Endothelial cell of umbilical vein (primary cell): ENCODE measurements at regions not wholly inside any gene's neighbourhood (a gene's known extent, or its start where the extent isn't known, plus 50 kb on each side); places are given as distances from the start of the nearest gene placed in this dataset.

ENCODE experiments used
- BruUV-seq: library from RNA; stranded (reverse); fragments of 400-500 nt; replicated peaks from 2 replicates; lab custom pipeline; 2021; lab: Mats Ljungman, UMichigan
- CTCF ChIA-PET: fragments of 300-600, 350-600 bp; sonication (Branson Sonifier 250); formaldehyde crosslinking; loops from one replicate; lab custom pipeline; 2021; ENCODE audit warnings: antibody characterized with exemption, inconsistent platforms; lab: Charles Lee
- POLR2A ChIA-PET: fragments of 300-600, 350-600 bp; sonication (Branson Sonifier 250); formaldehyde crosslinking; loops from one replicate; lab custom pipeline; 2021; ENCODE audit warnings: antibody characterized with exemption, inconsistent platforms; lab: Charles Lee
- DNase-seq: peaks from one replicate; pipeline ENCODE4 v3.0.0-alpha.2; 2011; ENCODE audit warnings: low read depth, low spot score
- FAIRE-seq: peaks from 2 replicates; lab custom pipeline; 2011; peaks lifted over from hg19 to GRCh38; lab: Jason Lieb, UNC
- H2AFZ ChIP-seq: 2 replicates; pipeline ENCODE4 v1.6.0; 2012; ENCODE audit warnings: low read depth, low read length, control low read depth, inconsistent platforms
- H3K27ac ChIP-seq: 2 replicates; pipeline ENCODE4 v1.5.1; 2011; ENCODE audit warnings: low read depth, mild to moderate bottlenecking, control low read depth, low read length, moderate library complexity; ENCODE audit not compliant: insufficient read depth
- H3K27me3 ChIP-seq, 2 experiments: 2 replicates each; pipeline versions ENCODE4 v1.6.0 to v1.6.1; 2011; ENCODE audit warnings: low read length in 2 of 2, mixed read lengths in 1 of 2; ENCODE audit not compliant: control insufficient read depth in 2 of 2, insufficient read depth in 2 of 2
- H3K36me3 ChIP-seq, 2 experiments: 2 replicates in 1 of 2; 3 replicates in 1 of 2; pipeline ENCODE4 v1.5.1; 2011; ENCODE audit warnings: low read length in 2 of 2, mild to moderate bottlenecking in 1 of 2, moderate library complexity in 1 of 2; ENCODE audit not compliant: control insufficient read depth in 2 of 2, insufficient read depth in 2 of 2; ENCODE audit errors: extremely low read depth in 1 of 2
- H3K4me1 ChIP-seq: 3 replicates; pipeline ENCODE4 v1.5.1; 2011; ENCODE audit warnings: mild to moderate bottlenecking, low read length; ENCODE audit not compliant: control insufficient read depth, insufficient read depth; ENCODE audit errors: extremely low read depth
- H3K4me2 ChIP-seq: 2 replicates; pipeline ENCODE4 v1.6.1; 2011; ENCODE audit warnings: low read length, control low read depth, mixed read lengths; ENCODE audit not compliant: insufficient read depth
- H3K4me3 ChIP-seq, 3 experiments: fragments of 200-600 bp in 1 of 3; sonication (generic), shearing (Covaris generic) in 1 of 3; replicated peaks in 1 of 3; 2 replicates each; pipeline ENCODE4 v1.5.1; 2011 to 2016; ENCODE audit warnings: control low read depth in 3 of 3, low read length in 3 of 3, mild to moderate bottlenecking in 2 of 3, inconsistent platforms in 1 of 3, low read depth in 1 of 3, moderate library complexity in 1 of 3; ENCODE audit not compliant: insufficient read depth in 1 of 3
- H3K79me2 ChIP-seq: 2 replicates; pipeline ENCODE4 v1.6.0; 2012; ENCODE audit warnings: low read length, inconsistent platforms; ENCODE audit not compliant: control insufficient read depth, insufficient read depth
- H3K9ac ChIP-seq: replicated peaks from 2 replicates; pipeline ENCODE3; 2011; ENCODE audit warnings: low read length, control low read depth; ENCODE audit not compliant: insufficient read depth; ENCODE audit errors: extremely low read depth
- H3K9me1 ChIP-seq: replicated peaks from 3 replicates; pipeline ENCODE4 v1.6.0; 2011; ENCODE audit warnings: mild to moderate bottlenecking, low read length; ENCODE audit not compliant: control insufficient read depth, insufficient read depth; ENCODE audit errors: extremely low read depth
- H3K9me3 ChIP-seq: replicated peaks from 2 replicates; pipeline ENCODE4 v1.5.1; 2012; ENCODE audit warnings: low read length, inconsistent platforms; ENCODE audit not compliant: control insufficient read depth, insufficient read depth
- H4K20me1 ChIP-seq: replicated peaks from 2 replicates; pipeline ENCODE3; 2011; ENCODE audit warnings: mild to moderate bottlenecking, low read length; ENCODE audit not compliant: control insufficient read depth, insufficient read depth; ENCODE audit errors: extremely low read depth
- EZH2 ChIP-seq: IDR thresholded peaks from 2 replicates; pipeline ENCODE4 v1.6.1; 2012; ENCODE audit warnings: borderline replicate concordance, low read depth, mild to moderate bottlenecking, moderate library complexity, low read length, inconsistent platforms; ENCODE audit not compliant: severe bottlenecking
- FOS ChIP-seq: IDR thresholded peaks from 2 replicates; pipeline ENCODE4 v1.6.1; 2011; ENCODE audit warnings: mild to moderate bottlenecking, low read length, moderate library complexity, borderline replicate concordance; ENCODE audit not compliant: insufficient read depth
- GATA2 ChIP-seq: IDR thresholded peaks from 2 replicates; pipeline ENCODE4 v1.7.0; 2011; ENCODE audit warnings: low read depth, mild to moderate bottlenecking, moderate library complexity, mixed read lengths, low read length; ENCODE audit not compliant: insufficient read length, insufficient read depth
- JUN ChIP-seq: IDR thresholded peaks from 2 replicates; pipeline ENCODE4 v1.6.1; 2011; ENCODE audit warnings: borderline replicate concordance, low read depth; ENCODE audit not compliant: insufficient read length, insufficient read depth
- MYC ChIP-seq: IDR thresholded peaks from one replicate; pipeline ENCODE4 v1.6.1; 2011; ENCODE audit warnings: mild to moderate bottlenecking, low read depth, low read length
- POLR2A ChIP-seq: IDR thresholded peaks from 2 replicates; pipeline ENCODE4 v1.6.1; 2012; ENCODE audit warnings: low read depth, mild to moderate bottlenecking, control low read depth, low read length
- POLR2AphosphoS5 ChIP-seq: IDR thresholded peaks from 2 replicates; pipeline ENCODE4 v1.6.1; 2012; ENCODE audit warnings: low read depth, mild to moderate bottlenecking, control low read depth, low read length, moderate library complexity; ENCODE audit not compliant: insufficient read depth
- dilution Hi-C: fragments of 300-500 bp; cut with MboI; formaldehyde crosslinking; loops from one replicate; pipeline ENCODE4 v1.15.0; 2019; ENCODE audit warnings: low sequenced_read_pairs; ENCODE audit not compliant: extremely low pct_ligation_motif_present
- intact Hi-C: fragments of 100-400 bp; cut with micrococcal nuclease; formaldehyde crosslinking; loops from one replicate; pipeline ENCODE4 v1.10.0; 2022
- TF ChIP-seq, protein P1 (sequence below), 2 donors: IDR thresholded peaks; 1 replicate in 1 of 2; 2 replicates in 1 of 2; pipeline ENCODE4 v1.5.1; 2011; ENCODE audit warnings: low read length in 2 of 2, mild to moderate bottlenecking in 2 of 2, moderate library complexity in 2 of 2, control low read depth in 1 of 2, inconsistent platforms in 1 of 2, low read depth in 1 of 2; ENCODE audit not compliant: insufficient read depth in 1 of 2; ENCODE audit errors: extremely low read depth in 1 of 2
- TF ChIP-seq, protein P2 (sequence below): IDR thresholded peaks from 2 replicates; pipeline ENCODE4 v1.6.1; 2011; ENCODE audit not compliant: insufficient read depth, insufficient read length

DNA sequence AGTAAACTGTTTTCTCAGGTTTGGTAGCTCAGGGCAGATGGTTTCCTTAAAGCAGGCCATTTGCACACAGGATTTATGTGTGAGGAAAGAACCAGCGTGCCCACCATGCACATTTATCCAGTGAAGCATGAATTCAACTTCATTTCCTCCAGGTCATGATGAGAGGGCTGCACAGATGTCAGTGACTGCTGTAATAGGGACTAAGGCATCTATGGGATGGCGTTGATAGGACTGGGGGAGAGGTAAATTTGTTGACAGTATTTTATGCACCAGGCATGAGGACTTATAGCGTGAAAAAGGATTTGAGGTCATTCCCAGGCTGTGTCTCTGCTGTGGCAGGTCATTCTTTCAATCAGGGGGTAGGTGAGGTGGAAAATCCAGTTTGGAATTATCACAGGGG lies 302.9 kb downstream of the XPNPEP1 start:
- dilution Hi-C loops, result no loop called here
- no TSS peak for BruUV-seq
- H3K4me2 ChIP-seq, result no peak overlapping the region
- no peaks in the 10 kb centered on the region for H3K27me3 ChIP-seq
- peaks cover 3% of the 10 kb centered on the region for H3K9me3 ChIP-seq
- H3K4me1 ChIP-seq, result no peaks in the 10 kb centered on the region
- H3K9me1 ChIP-seq, result no peaks in the 10 kb centered on the region
- no peak overlapping the region for H2AFZ ChIP-seq
- H3K9ac ChIP-seq, result no peak overlapping the region
- H4K20me1 ChIP-seq, result no peaks in the 10 kb centered on the region
- ChIA-PET POLR2A (no interaction called here), CTCF (no interaction called here)
- intact Hi-C loops, result no loop called here
- H3K36me3 ChIP-seq, result no peaks in the 10 kb centered on the region
- H3K4me3 ChIP-seq, result no peak overlapping the region
- no peak overlapping the region for H3K27ac ChIP-seq
- TF ChIP-seq POLR2A (no peak), FOS (no peak), MYC (no peak), EZH2 (no peak), GATA2 (no peak), JUN (no peak), POLR2AphosphoS5 (no peak)
- TF ChIP-seq, protein P1, sequence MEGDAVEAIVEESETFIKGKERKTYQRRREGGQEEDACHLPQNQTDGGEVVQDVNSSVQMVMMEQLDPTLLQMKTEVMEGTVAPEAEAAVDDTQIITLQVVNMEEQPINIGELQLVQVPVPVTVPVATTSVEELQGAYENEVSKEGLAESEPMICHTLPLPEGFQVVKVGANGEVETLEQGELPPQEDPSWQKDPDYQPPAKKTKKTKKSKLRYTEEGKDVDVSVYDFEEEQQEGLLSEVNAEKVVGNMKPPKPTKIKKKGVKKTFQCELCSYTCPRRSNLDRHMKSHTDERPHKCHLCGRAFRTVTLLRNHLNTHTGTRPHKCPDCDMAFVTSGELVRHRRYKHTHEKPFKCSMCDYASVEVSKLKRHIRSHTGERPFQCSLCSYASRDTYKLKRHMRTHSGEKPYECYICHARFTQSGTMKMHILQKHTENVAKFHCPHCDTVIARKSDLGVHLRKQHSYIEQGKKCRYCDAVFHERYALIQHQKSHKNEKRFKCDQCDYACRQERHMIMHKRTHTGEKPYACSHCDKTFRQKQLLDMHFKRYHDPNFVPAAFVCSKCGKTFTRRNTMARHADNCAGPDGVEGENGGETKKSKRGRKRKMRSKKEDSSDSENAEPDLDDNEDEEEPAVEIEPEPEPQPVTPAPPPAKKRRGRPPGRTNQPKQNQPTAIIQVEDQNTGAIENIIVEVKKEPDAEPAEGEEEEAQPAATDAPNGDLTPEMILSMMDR (IDR thresholded peaks at IDR 0.05; ENCODE audit: extremely low read depth in 1 of 2, insufficient read depth in 1 of 2, low read depth in 1 of 2, low read length in 2 of 2), result no peak
- TF ChIP-seq, protein P2, sequence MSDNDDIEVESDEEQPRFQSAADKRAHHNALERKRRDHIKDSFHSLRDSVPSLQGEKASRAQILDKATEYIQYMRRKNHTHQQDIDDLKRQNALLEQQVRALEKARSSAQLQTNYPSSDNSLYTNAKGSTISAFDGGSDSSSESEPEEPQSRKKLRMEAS, result no peak
- H3K79me2 ChIP-seq, result no peaks in the 10 kb centered on the region
- DNase-seq (no peak), FAIRE-seq (no peak)
